ENCODE measurements at regions not wholly inside any gene's neighbourhood (a gene's known extent, or its start where the extent isn't known, plus 50 kb on each side); places are given as distances from the start of the nearest gene placed in this dataset.

DNA sequence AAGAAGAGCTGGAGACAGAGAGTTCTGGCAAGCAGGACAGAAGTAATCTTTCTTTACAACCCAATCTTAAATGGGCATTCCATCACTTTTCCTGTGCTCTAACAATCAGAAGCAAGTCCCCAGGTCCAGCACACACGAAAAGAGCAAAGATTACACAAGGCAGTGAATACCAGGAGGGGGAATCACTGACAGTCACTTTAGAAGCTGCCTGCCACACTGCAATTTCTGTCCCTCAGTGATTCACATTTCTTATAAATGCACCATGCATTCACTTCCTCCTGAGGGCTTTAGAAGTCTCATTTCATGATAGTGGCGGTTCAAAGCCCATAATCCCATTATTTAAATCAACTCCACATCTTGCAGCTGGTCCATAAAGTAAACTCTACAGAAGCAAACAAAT lies 362.5 kb downstream of the POM121L12 start:
- H3K27me3 Mint-ChIP-seq (ENCODE audit: unreplicated experiment) = no peaks in the 10 kb centered on the region
- H3K4me3 Mint-ChIP-seq (ENCODE audit: unreplicated experiment) = no peak overlapping the region
- no peaks in the 10 kb centered on the region for H3K36me3 Mint-ChIP-seq (ENCODE audit: unreplicated experiment)
- DNase-seq (ENCODE audit: extremely low spot score, unreplicated experiment) = no peak
- peaks cover 25% of the 10 kb centered on the region for H3K9me3 Mint-ChIP-seq (ENCODE audit: unreplicated experiment)
- no peak overlapping the region for H3K27ac Mint-ChIP-seq (ENCODE audit: unreplicated experiment)
- H3K4me1 Mint-ChIP-seq (ENCODE audit: unreplicated experiment) = no peaks in the 10 kb centered on the region
- TF ChIP-seq, protein P1, sequence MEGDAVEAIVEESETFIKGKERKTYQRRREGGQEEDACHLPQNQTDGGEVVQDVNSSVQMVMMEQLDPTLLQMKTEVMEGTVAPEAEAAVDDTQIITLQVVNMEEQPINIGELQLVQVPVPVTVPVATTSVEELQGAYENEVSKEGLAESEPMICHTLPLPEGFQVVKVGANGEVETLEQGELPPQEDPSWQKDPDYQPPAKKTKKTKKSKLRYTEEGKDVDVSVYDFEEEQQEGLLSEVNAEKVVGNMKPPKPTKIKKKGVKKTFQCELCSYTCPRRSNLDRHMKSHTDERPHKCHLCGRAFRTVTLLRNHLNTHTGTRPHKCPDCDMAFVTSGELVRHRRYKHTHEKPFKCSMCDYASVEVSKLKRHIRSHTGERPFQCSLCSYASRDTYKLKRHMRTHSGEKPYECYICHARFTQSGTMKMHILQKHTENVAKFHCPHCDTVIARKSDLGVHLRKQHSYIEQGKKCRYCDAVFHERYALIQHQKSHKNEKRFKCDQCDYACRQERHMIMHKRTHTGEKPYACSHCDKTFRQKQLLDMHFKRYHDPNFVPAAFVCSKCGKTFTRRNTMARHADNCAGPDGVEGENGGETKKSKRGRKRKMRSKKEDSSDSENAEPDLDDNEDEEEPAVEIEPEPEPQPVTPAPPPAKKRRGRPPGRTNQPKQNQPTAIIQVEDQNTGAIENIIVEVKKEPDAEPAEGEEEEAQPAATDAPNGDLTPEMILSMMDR (IDR thresholded peaks at IDR 0.05) = no peak

DNA sequence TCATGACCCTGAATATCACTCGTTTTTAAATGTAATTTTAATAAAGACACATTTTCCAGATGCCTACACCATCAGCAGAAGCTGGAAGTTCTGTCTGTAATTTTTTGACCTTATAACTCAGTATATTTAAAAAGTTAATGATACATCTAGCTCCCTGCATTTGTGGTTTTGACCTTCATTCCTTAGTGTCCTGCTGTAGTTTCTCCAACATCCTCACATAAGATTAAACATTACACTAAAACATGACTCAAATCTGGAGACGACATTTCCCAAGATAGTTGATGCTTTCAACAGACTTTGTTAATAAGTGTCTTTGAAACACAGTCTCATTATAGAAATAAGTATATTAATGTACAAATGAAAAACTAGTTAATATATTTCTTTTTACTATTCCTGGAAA lies 363.1 kb downstream of the POM121L12 start:
- Mint-ChIP-seq H3K9me3 (ENCODE audit: unreplicated experiment) (peaks cover 25% of the 10 kb centered on the region), H3K27ac (ENCODE audit: unreplicated experiment) (no peak overlapping the region), H3K27me3 (ENCODE audit: unreplicated experiment) (no peaks in the 10 kb centered on the region), H3K4me3 (ENCODE audit: unreplicated experiment) (no peak overlapping the region), H3K36me3 (ENCODE audit: unreplicated experiment) (no peaks in the 10 kb centered on the region), H3K4me1 (ENCODE audit: unreplicated experiment) (no peaks in the 10 kb centered on the region)
- DNase-seq (ENCODE audit: extremely low spot score, unreplicated experiment) = no peak
- TF ChIP-seq, protein P1 (IDR thresholded peaks at IDR 0.05) = no peak

DNA sequence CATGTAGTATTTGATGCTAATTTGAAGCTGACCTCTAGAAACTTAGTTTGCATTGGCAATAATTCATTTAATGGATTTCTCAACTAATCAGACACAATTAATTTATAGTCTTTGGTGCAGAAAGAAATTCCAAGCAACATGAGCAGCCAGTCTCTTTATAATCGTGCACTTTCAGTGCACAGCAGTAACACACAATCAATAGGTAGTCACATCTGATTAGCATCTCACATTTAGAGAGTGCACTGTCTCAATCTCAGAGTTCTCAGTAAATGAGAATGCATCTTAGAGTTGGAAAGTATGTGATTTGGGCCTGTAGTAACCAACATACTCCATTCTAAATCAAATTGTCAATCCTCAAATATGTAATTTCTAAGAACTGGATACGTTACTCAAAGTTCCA lies 377.6 kb downstream of the POM121L12 start:
- H3K27me3 Mint-ChIP-seq (ENCODE audit: unreplicated experiment) = no peaks in the 10 kb centered on the region

DNA sequence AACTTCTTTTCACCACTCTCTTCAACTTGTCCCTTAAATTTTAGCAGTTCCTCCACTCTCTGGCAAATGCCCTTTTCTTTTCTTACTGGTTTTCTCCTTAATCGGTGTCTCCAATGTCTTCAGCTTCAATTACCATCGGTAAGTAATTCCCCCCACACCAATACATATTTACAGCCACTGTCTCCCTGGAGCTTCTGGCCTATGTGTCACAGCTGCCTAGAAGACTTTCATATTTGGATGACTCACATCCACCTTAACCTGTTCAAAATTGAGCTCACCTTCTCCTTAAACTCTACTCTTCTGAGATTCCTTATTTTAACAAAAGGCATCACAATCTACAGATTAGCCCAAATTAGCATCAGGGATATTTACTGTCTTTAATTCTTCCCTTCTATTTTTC lies 380.4 kb downstream of the POM121L12 start:
- Mint-ChIP-seq H3K9me3 (ENCODE audit: unreplicated experiment) (peaks cover 41% of the 10 kb centered on the region), H3K36me3 (ENCODE audit: unreplicated experiment) (no peaks in the 10 kb centered on the region), H3K27me3 (ENCODE audit: unreplicated experiment) (no peaks in the 10 kb centered on the region), H3K4me1 (ENCODE audit: unreplicated experiment) (no peaks in the 10 kb centered on the region), H3K27ac (ENCODE audit: unreplicated experiment) (no peak overlapping the region), H3K4me3 (ENCODE audit: unreplicated experiment) (no peak overlapping the region)
- no peak for DNase-seq (ENCODE audit: extremely low spot score, unreplicated experiment)
- TF ChIP-seq, protein P1 (IDR thresholded peaks at IDR 0.05) = no peak

More for the DNA sequence above, 377.6 kb downstream of the POM121L12 start:
- DNase-seq (ENCODE audit: extremely low spot score, unreplicated experiment) = no peak
- no peak overlapping the region for H3K27ac Mint-ChIP-seq (ENCODE audit: unreplicated experiment)
- H3K4me3 Mint-ChIP-seq (ENCODE audit: unreplicated experiment) = no peak overlapping the region
- TF ChIP-seq, protein P1 (IDR thresholded peaks at IDR 0.05) = no peak
- H3K36me3 Mint-ChIP-seq (ENCODE audit: unreplicated experiment) = no peaks in the 10 kb centered on the region
- peaks cover 27% of the 10 kb centered on the region for H3K9me3 Mint-ChIP-seq (ENCODE audit: unreplicated experiment)
- H3K4me1 Mint-ChIP-seq (ENCODE audit: unreplicated experiment) = no peaks in the 10 kb centered on the region

DNA sequence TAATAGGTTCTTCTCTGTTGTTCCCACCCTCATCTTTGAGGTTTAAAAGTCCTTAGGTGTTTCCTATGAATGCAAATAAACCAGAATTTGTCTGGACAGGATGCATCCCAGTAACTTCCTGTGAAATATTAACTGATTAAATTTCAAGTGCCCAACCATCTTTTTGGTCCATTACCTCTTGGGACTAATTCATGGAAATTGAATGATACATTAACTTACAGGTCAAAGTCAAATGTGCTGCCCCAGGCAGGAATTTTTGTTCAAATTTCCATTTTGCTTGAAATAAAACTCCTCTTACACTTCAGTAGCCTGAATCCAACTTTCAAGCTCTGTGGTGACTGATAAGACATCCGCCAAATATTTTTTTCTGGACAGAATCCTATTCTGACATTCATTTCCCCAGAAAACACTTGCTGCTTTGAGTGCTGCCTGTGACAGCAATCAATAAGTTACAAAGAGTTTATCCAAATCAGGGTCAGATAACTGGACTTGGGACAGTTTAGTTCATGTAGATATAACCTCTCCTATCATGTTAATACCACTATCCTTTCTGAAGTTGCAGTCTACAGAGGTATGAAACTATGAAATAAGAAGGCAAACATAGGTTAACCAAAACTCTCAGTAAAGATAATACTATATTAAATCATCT lies 383.5 kb downstream of the POM121L12 start:
- Mint-ChIP-seq H3K27ac (ENCODE audit: unreplicated experiment) (no peak overlapping the region), H3K36me3 (ENCODE audit: unreplicated experiment) (no peaks in the 10 kb centered on the region), H3K27me3 (ENCODE audit: unreplicated experiment) (no peaks in the 10 kb centered on the region), H3K9me3 (ENCODE audit: unreplicated experiment) (peaks cover 44% of the 10 kb centered on the region), H3K4me3 (ENCODE audit: unreplicated experiment) (no peak overlapping the region), H3K4me1 (ENCODE audit: unreplicated experiment) (no peaks in the 10 kb centered on the region)
- TF ChIP-seq, protein P1 (IDR thresholded peaks at IDR 0.05) = no peak
- no peak for DNase-seq (ENCODE audit: extremely low spot score, unreplicated experiment)
